Stomach (tissue), 4 donors: ENCODE measurements at regions not wholly inside any gene's neighbourhood (a gene's known extent, or its start where the extent isn't known, plus 50 kb on each side); places are given as distances from the start of the nearest gene placed in this dataset.

Experiments used
- CTCF ChIP-seq, 7 experiments: fragments of 450-650 bp in 4 of 7; fragments of 200-600 bp in 3 of 7; sonication (generic) in 3 of 7; IDR thresholded peaks; one replicate each; pipeline ENCODE4 v1.5.1; 2016 to 2019; ENCODE audit warnings: antibody characterized with exemption in 7 of 7, control low read depth in 2 of 7, mild to moderate bottlenecking in 1 of 7
- POLR2A ChIP-seq, 4 donors: fragments of 450-650 bp; IDR thresholded peaks; one replicate each; pipeline ENCODE4 v1.6.1; 2016; ENCODE audit warnings: antibody characterized with exemption in 4 of 4, control low read depth in 2 of 4, mild to moderate bottlenecking in 1 of 4, moderate library complexity in 1 of 4
- POLR2AphosphoS5 ChIP-seq, 3 donors: sonication (generic); formaldehyde crosslinking; IDR thresholded peaks; one replicate each; pipeline ENCODE4 v1.6.1; 2016; ENCODE audit warnings: antibody characterized with exemption in 3 of 3

GRCh38 chr3:177578488-177578887, 381.2 kb upstream of the TBL1XR1 start:
- TF ChIP-seq POLR2AphosphoS5 (IDR thresholded peaks at IDR 0.05) (no peak), POLR2A (IDR thresholded peaks at IDR 0.05) (no peak), CTCF (IDR thresholded peaks at IDR 0.05) (no peak)
